HG02798 (cell line): ENCODE measurements at regions not wholly inside any gene's neighbourhood (a gene's known extent, or its start where the extent isn't known, plus 50 kb on each side); places are given as distances from the start of the nearest gene placed in this dataset.
"Not testable (repeated sequence)": the region's sequence is repeated elsewhere in the genome, so short reads cannot be mapped to it uniquely, and the experiment has no call there.

Experiments
- ATAC-seq: cut with Tn5 transposase; IDR thresholded peaks from one replicate; pipeline ENCODE4 v1.9.1; 2021; ENCODE audit warnings: mild to moderate bottlenecking; ENCODE audit not compliant: unreplicated experiment, poor library complexity

- ATAC-seq, result peak; percentile 99
Measured at GRCh38 chr7:112939574-112940313, 146.9 kb downstream of the GPR85 start.

GRCh38 chr7:112938863-112939573 lies 147.6 kb downstream of the GPR85 start:
- ATAC-seq, result peak; percentile 5

- ATAC-seq, result no peak
Measured at GRCh38 chr7:112937651-112938415, 147.6 kb upstream of the TMEM168 start.

- no peak for ATAC-seq
Measured at GRCh38 chr7:112933598-112933997, 143.4 kb upstream of the TMEM168 start.

GRCh38 chr7:112930787-112931186 lies 140.6 kb upstream of the TMEM168 start:
- ATAC-seq, result no peak

GRCh38 chr7:112929421-112929820 lies 139.2 kb upstream of the TMEM168 start:
- no peak for ATAC-seq

- no peak for ATAC-seq
Measured at GRCh38 chr7:112926018-112926417, 135.8 kb upstream of the TMEM168 start.

- ATAC-seq, result not testable (repeated sequence)
Measured at GRCh38 chr7:112922546-112922945, 132.4 kb upstream of the TMEM168 start.

- ATAC-seq, result not testable (repeated sequence)
Measured at GRCh38 chr7:112916431-112916830, 126.2 kb upstream of the TMEM168 start.

- no peak for ATAC-seq
Measured at GRCh38 chr7:112908086-112908485, 117.9 kb upstream of the TMEM168 start.

- no peak for ATAC-seq
Measured at GRCh38 chr7:112907658-112908057, 117.5 kb upstream of the TMEM168 start.

- ATAC-seq, result no peak
Measured at GRCh38 chr7:112905950-112906349, 115.8 kb upstream of the TMEM168 start.

GRCh38 chr7:112905413-112905812 lies 115.2 kb upstream of the TMEM168 start:
- ATAC-seq, result no peak

GRCh38 chr7:112898432-112899290 lies 108.5 kb upstream of the TMEM168 start:
- peak; percentile 94 for ATAC-seq

- ATAC-seq, result peak; percentile 10
Measured at GRCh38 chr7:112897839-112898431, 107.7 kb upstream of the TMEM168 start.

GRCh38 chr7:112896026-112896601 lies 105.9 kb upstream of the TMEM168 start:
- ATAC-seq, result no peak

GRCh38 chr7:112892263-112892662 lies 102.1 kb upstream of the TMEM168 start:
- no peak for ATAC-seq

GRCh38 chr7:112891698-112892097 lies 101.5 kb upstream of the TMEM168 start:
- no peak for ATAC-seq

GRCh38 chr7:112889834-112890438 lies 99.7 kb upstream of the TMEM168 start:
- no peak for ATAC-seq
